ENCODE measurements at regions not wholly inside any gene's neighbourhood (a gene's known extent, or its start where the extent isn't known, plus 50 kb on each side); places are given as distances from the start of the nearest gene placed in this dataset.
"Not testable (repeated sequence)": the region's sequence is repeated elsewhere in the genome, so short reads cannot be mapped to it uniquely, and the experiment has no call there.

- TF ChIP-seq CTCF, POLR2A (IDR thresholded peaks at IDR 0.05): not testable (repeated sequence)
Measured at GRCh38 chr1:224028802-224029201, 85.1 kb upstream of the FBXO28 start.

Measured in lower leg skin (tissue), 3 donors.